ENCODE measurements at regions not wholly inside any gene's neighbourhood (a gene's known extent, or its start where the extent isn't known, plus 50 kb on each side); places are given as distances from the start of the nearest gene placed in this dataset.

GRCh38 chr9:36781533-36781932, 208.8 kb downstream of the MELK start:
- peaks cover 65% of the 10 kb centered on the region for H3K27me3 Mint-ChIP-seq (ENCODE audit: low read depth)
- no peak overlapping the region for H3K27ac Mint-ChIP-seq (ENCODE audit: unreplicated experiment)
- no peak for DNase-seq (ENCODE audit: low spot score)

More at GRCh38 chr9:36781533-36781932, 208.8 kb downstream of the MELK start:
- H3K4me3 Mint-ChIP-seq (ENCODE audit: unreplicated experiment), result no peak overlapping the region
- H3K9me3 Mint-ChIP-seq (ENCODE audit: low read depth), result no peaks in the 10 kb centered on the region
- no peaks in the 10 kb centered on the region for H3K4me1 Mint-ChIP-seq (ENCODE audit: low read depth)
- no peaks in the 10 kb centered on the region for H3K36me3 Mint-ChIP-seq (ENCODE audit: low read depth)
- TF ChIP-seq, protein P1, sequence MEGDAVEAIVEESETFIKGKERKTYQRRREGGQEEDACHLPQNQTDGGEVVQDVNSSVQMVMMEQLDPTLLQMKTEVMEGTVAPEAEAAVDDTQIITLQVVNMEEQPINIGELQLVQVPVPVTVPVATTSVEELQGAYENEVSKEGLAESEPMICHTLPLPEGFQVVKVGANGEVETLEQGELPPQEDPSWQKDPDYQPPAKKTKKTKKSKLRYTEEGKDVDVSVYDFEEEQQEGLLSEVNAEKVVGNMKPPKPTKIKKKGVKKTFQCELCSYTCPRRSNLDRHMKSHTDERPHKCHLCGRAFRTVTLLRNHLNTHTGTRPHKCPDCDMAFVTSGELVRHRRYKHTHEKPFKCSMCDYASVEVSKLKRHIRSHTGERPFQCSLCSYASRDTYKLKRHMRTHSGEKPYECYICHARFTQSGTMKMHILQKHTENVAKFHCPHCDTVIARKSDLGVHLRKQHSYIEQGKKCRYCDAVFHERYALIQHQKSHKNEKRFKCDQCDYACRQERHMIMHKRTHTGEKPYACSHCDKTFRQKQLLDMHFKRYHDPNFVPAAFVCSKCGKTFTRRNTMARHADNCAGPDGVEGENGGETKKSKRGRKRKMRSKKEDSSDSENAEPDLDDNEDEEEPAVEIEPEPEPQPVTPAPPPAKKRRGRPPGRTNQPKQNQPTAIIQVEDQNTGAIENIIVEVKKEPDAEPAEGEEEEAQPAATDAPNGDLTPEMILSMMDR (IDR thresholded peaks at IDR 0.05), result no peak
